NCI-H1436 treated with DMSO at 0.1 percent for 48 hours (cell line): ENCODE measurements at regions not wholly inside any gene's neighbourhood (a gene's known extent, or its start where the extent isn't known, plus 50 kb on each side); places are given as distances from the start of the nearest gene placed in this dataset.

ENCODE experiments used
- DNase-seq: peaks from one replicate; lab custom pipeline; 2025; lab: John Stamatoyannopoulos, UW

DNA sequence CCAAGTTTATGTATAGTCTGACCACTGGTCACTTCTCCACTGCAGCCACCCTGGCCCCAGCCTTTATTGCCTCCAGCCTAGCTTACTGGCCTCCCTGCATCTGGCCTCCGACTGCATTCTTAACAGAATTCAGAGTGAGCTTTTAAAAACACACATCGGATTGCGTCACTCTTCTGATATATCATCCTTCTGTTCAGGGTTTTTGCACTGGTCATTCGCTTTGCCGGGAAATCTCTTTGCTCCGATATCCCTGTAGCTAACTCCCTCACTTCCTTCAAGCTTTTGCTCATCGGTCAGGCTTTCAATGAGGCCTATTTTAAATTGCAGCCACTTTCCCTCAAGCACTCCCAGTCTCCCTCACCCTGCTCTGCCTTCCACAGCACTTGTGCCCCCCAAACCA lies 101.6 kb upstream of the DLX2 start:
- no peak for DNase-seq

DNA sequence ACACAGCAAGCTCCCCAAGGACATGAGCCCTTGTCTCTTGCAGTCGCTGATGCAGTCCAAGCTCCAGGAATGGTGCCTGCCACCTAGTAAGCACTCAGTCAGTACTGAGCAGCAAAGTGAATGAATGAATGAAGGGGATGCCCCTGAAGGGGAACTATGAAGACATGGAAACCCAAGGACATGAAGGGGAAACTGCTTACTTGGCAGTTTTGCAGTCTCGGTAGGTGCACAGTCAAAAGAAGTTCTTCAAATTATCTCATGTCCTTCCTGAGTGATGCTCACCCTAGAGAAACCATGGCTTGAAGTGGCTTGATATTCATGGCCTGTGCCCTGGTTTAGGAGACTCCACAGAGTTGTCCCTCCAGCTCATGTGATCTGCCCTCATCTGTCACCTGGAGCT lies 102.1 kb upstream of the DLX2 start:
- no peak for DNase-seq

DNA sequence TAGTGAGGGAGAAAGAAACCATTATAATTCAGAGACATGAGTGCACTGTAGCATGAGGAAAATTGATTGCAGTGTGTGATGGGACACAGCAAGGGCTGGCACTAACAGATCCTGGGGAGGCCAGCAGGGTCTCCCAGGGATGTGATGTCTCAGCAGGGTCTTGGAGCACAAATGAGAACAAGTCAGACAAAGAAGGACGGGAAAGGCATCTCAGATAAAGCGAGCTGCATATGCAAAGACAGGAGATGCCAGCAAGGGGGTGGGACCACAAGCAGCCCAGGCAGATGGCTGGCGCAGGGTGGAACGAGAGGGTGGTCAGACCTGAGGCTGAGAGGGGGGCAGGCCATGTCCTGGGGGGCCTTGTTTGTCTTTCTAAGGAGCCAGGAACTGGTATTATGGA lies 102.6 kb upstream of the DLX2 start:
- DNase-seq = no peak

DNA sequence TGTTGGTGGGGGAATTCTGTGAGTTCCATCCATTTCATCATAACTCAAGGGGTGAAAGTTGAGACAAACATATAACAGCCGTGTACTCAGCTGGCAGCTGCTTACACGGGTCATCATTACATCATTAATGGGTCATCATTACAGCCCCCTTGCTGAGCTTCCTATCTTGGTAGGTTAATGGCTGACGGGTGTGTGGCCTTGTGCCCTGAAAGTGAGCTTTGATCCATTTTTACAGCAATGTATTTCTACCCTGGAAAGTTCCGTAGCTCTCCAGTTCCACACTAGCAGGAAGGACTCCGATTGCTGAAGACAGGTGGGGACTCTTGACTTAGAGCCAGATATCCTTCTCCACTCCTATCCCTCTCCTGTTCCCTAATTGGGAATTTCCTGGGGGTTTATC lies 105.2 kb upstream of the DLX2 start:
- DNase-seq = no peak

DNA sequence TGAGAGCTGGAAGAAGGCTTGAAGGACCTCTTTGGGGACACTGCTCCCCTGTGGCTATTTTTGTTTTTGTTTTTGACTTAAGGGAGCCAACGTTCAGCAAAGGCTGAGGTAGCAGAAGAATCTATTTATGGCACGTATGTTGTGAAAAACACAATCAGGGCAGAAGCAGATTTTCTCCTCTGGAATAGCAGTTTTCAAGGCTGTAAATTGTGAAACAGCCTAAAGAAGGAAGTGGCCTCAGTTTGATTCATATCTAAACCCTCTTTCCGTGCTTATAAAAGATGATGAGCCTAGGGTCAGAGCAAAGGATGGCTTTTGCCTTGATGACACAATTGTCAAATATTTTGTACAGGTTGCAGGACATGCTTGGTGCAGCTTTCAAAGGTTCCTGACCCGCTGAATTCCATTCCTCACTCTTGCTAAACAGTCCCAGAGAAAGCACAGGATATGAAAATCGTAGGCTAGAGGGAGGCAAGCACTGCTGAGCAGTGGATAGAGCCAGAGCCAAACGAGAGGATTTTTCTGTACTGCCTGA lies 106.2 kb upstream of the DLX2 start:
- DNase-seq = no peak

DNA sequence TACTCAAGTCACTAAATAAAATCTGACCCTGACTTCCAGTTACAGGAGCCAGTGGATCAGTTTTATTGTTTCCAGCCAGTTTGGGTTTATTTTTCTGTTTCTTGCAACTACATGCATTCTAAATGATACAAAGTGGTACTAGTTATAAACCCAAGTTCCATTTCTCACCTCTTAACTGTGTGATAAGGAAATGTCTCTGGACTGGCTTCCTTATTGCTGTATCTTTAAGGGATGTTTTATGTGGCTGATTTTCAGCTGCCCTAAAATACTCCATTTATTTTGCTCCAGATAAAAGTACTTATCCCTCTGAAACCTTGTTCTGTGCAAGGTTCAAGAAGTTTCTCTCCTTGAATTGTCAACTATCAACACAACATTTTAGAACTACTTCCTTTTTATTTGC lies 107.9 kb upstream of the DLX2 start:
- DNase-seq = no peak

DNA sequence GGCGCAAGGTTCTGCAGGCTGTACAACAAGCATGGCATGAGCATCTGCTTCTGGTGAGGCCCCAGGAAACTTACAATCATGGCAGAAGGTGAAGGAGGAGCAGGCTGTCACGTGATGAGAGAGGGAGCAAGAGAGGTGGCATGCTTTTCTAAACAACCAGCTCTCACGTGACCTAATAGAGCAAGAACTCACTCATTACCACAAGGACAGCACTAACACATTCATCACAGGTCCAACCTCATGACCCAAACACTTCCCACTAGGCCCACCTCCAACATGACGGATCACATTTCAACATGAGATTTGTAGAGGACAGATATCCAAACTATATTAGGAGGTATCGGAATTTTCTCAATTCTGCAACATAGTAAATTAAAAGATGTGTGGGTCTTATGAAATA lies 108.8 kb upstream of the DLX2 start:
- no peak for DNase-seq

DNA sequence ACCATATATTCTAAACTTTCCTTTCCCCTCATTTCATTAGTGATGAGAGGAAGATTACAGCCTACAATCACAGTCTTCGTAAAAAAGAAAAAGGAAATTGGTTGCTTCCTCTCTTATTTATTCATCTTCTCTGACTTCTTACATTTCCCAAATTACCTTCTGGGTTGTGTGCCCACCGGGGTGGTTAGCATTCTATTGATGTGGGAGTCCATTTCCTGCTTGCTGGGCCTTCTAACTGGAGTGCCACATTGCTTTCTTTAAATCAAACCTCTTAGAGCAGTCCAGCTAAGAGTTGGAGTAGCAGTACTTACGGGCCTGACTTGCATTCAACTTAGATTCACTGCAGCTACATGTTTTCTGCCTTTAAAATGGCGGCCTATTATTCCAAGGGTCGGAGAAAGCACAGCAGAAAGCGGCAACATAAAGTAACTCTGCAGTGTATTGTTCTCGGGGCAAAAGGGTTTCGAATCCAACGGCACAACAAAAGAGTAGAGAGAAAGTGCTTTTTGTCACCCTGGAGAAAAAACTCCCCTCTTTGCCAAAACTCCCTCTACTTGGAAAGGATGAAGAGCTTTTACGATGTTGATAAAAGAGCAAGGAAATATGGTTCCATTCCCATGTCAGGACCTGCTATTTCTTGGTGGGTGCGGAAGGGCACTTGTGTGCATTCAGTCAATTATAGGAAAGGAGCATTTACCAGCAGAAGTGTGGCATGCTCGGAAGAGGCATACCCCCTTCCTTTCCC lies 110.6 kb upstream of the DLX2 start:
- no peak for DNase-seq

DNA sequence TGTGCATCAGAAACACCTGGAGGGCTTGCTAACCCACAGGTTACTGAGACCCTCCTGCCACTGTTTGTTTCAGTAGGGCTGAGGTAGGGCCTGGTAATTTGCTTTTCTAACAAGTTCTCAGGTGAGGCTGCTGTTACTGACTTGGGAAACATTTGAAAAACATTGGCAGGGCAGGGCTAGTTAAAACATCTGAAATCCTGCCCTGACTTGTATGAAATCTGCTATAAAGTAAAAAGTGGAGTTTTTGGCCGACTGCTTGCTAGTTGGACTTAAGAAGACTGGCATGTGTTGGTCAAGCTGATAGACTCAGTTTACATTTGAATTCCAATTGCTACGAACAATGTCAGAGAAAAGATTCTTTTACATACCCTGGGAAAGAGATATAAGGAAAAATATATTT lies 111.6 kb upstream of the DLX2 start:
- DNase-seq = no peak

DNA sequence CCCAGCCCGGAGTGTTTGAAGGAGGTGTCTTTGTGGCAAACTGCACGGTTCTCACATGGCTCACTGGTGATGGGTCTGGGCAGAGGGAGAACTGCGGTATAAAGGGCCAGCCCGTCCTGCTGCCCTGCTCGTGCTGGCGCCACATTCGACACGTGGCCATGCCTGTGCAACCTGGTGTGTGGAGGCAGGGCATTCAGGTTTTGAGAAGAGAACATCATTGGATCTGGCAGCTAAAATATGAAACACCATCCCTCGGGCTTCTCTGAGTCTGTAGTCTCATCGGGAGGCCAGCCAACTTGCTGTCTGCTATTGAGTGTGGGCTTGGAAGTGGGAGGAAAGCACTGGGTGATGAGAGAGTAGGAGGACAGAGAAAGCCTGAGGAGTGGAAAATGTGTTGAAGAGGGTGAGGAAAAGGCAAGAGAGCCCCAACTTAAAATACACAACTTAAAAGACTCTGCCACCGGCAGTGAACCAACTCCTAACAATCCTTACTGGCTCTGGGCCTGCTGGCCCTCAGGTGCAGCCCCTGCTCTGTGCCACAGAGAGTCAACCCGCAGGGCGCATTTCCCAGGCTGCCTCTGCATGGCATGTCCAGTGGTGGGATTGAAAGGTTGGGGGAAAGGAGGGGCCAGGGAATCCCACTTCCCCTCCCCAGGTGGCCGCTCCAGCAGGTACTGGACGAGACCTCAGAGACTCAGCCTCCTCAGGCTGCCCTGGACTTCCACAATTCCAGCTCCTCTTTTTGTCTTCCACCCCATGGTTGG lies 112.7 kb upstream of the DLX2 start:
- DNase-seq = no peak

DNA sequence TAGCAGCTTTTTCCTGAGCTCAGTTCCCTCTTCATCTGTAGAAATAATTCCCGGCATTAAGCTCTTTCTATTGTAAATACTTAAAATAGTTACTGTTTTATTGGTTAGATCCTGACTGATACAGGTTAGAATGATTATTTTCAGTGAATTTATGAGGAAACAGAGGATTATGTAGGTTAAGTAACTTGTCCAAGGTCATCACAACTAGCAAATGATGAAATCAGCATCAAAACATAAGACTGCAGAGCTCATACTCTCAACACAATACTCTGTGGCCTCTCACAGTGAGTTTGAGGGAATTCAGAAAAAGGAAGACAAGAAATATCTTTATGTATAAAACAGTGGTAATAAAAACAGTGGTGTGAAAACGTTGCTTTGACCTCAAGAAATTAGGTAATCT lies 113.2 kb upstream of the DLX2 start:
- no peak for DNase-seq

DNA sequence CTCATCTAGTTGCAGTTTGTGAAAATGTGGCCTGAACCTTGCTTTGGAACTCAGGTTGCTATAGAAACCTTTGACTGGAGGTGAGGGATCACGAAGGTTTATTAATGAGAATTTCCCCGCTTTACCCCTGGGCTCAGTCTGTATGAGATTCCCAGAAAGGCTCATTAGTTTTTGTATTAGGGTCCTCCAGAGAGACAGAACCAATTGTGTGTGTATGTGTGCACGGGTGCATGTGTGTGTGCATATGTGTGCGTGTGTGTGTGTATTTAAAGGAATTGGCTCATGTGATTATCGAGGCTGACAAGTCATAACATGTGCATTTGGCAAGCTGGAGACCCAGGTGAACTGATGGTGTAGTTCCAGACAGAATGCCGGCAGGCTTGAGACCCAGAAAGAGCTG lies 113.8 kb upstream of the DLX2 start:
- DNase-seq = no peak

DNA sequence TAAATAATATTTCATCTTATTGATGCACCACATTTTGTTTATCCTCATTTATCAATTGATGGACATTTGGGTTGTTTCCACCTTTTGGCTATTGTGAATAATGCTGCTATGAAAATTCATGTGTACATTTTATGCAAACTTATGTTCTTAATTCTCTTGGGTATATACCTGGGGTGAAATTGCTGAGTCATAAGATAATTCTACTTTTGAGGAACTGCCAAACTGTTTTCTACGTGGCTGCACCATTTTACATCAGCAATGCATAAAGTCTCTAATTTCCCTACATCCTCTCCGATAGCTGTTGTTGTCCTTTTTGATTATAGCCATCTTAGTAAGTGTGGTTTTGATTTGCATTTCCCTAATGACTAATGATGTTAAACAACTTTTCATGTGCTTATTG lies 116.5 kb upstream of the DLX2 start:
- DNase-seq = no peak

DNA sequence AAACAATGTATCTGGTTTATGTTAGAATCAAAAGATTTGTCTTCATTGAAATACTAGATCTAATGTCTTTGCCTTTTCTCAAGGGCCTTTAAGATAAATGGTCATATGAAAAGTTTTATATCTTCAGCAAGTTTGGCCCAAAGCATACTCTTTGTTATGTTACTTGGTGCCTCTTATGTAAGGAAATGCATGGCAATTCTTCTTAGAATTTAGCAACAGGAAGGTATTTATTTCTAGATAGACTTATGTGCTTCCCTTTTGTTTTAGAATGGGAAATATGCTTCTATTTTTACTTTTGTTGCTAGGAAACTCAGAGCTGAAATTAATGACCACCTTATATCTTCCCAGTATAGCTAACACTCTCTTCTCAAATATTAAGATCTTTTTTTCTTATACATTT lies 117.4 kb upstream of the DLX2 start:
- DNase-seq = no peak

DNA sequence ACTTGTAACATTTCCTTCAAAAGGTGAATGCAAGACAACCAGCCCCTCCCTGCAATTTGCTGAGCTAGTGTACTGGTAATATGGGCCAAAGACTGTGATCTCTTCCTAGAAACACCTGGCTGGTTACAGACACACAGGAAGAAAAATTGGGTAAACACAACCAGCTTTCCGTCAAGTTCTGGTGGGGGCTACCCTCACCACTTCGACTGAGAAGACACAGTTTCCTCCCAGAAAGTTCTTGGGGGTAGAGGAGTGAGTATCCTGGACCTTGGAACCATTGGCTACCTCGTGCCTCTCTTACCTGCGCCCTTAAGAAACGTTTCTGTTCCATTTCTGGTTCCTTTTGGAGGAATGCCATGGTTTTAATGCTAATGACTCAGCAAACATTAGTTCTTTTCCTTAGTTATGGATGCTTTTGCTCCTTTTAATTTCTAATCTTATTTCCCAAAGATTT lies 120.9 kb upstream of the DLX2 start:
- DNase-seq = no peak

DNA sequence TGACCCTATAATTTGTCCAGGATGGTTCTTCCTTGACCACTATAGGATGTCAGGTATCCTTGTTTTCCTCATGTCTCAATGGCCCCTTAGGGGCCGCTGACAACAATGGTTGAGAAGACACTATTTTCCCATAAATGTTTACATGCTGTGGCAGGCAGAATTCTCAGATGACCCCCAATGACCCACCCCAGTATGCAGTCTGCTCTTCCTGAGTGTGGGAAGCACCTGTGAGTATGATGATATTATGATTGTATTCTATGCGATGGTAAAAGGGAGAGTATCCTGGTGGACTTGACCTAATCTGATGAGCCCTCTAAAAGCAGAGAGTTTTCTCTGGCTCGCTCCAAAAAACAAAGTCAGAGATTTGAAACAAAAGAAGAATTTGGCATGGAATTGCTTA lies 123.1 kb upstream of the DLX2 start:
- DNase-seq = no peak

DNA sequence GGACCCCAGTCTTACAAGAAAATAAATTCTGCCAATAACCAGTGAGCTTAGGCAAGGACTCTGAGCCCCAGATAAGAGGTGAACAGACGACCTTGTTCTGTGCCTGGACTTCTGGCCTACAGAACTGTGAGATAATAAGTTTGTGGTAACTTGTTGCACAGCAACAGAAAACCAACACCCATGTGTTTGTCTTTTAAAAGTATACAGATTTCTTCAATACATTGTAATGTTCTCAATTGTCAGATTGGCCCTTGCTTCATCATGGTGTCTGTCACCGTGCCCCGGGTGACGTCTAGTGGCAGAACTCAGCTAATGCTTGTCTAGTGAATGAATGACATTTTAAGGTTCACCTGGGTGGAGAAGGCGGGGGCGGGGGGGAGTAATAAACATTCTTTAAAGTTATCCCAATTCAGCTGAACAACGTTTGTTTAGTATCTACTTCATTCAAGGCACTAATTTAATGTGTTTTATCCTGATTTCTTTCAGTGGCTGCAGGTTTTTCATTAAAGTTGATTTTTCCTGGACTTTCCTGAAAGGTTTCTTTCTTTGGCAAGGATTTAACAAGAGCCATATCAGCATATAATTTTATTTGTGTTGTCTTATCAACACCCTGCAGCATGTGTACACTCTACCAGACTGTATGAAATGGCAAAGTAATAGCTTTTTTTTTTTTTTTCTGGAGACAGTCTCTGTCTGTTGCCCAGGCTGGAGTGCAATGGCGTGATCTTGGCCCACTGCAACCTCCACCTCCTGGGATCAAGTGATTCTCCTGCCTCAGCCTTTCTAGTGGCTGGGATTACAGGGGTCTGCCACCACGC lies 123.8 kb upstream of the DLX2 start:
- no peak for DNase-seq

DNA sequence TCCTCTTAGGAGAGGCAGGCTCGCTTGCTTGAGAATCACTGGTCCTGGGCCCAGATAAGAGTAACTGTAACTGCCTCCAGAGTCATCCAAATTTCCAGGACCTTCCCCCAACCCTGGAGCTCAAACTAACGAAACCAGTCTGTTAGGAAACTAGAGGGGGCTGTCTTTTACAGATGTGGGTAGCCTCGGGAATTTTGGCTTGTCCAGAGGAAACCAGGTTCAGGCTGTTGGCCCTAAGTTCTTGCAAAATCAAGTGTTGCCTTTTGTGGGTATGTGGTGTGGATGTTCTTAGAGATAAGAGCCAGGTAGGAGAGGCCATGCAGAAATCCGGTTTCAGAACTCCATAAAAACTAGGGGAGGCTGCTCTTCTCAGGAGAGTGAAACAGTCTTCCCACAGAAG lies 125.0 kb upstream of the DLX2 start:
- DNase-seq = no peak

DNA sequence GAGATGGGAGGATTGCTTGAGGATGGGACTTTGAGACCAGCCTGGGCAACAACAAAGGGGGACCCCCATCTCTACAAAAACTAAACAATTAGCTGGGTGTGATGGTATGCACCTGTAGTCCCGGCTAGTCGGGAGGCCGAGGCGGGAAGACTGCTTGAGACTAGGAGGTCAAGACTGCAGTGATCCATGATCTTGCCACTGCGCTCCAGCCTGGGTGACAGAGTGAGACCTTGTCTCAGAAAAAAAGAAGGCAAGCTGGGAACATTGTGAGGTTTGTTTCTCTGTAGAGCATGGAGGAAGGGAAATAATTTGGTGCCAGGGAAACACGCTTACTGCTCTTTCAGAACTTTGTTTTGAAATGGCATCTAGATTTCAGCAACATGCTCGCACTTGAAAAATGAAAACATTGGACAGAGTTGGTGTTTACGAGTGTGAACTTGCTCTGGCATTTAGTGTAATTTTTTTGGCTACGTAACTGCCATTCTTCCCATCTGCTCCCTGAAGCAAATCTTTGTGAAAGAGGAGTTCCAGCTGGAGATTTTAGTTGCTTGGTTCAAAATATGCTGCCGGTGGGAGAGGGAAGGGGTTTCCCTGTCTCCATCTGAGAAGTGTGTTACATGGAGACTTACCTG lies 125.6 kb upstream of the DLX2 start:
- no peak for DNase-seq

DNA sequence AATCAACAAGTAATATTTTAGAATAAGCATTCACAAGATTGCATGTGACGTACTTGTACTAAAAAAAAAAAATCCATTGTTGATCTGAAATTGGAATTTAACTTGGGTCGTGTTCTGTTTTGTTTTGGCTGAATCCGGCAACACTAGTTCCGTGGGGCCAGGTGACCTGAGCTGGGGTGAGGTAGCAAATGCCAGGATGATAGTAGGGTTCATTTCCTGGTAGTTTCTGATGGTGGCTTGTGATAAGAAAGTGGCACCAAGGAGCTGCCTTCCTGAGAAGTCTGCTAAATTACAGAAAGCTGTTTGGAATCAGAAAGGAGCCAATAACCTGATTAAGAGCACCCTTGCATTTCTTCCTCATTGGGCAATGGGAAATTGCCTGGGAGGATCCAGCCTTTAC lies 126.4 kb upstream of the DLX2 start:
- DNase-seq = no peak

DNA sequence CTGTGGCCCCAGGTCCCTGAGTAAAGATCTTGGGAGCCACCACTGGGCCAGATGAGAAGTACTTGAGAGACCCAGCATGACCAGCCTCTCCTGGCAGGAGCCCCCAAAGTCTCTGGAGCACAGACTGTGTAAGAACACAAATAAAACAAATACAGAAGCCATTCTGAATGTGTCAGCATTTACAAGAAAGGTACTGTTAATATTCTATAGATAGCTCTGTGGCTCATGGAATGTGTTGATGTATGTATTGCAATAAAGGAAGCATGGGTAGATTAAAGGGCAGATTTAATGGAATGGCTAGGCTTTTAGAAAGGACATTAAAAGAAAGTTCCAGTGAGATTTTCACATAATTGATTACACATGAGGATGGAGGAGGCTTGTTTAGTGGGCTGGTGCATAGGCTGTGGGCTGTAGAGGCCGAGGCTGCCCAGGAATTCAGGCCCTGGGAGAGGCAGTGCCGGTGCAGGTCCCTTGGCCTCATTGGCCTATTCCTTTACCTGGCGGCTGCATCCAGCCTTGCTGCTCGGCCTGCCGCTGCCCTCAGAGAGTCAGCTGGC lies 127.7 kb upstream of the DLX2 start:
- no peak for DNase-seq

DNA sequence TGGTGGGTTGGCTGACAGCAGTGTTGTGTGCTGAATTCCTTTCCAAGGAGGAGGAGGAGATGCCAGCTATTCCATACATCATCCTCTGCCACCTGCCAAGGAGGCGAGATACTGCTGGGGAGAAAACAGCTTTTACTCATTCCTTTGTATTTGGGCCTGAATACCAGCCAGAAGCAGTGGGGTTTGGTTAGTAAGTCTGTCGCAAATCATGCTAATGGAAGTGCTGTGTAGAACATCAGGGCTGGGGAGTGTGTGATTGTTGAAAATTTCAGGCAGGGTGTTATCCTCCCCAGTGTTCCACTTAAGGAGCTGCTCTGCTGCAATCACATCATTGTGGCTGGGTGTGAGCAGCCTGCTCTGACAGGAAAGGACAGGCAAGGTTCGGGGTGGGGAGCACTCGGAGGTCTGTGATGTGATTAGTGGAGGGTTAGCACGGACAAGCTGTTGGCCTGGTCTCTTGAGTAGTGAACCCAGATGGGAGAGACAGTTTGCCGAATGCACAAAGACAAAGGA lies 128.2 kb upstream of the DLX2 start:
- DNase-seq = no peak
